Heart left ventricle (tissue), 16 donors: ENCODE measurements at regions not wholly inside any gene's neighbourhood (a gene's known extent, or its start where the extent isn't known, plus 50 kb on each side); places are given as distances from the start of the nearest gene placed in this dataset.
"Not testable (repeated sequence)": the region's sequence is repeated elsewhere in the genome, so short reads cannot be mapped to it uniquely, and the experiment has no call there.

Experiments
- ATAC-seq, 4 donors: fragments of 200-7000 bp; cut with Tn5 transposase; one replicate each; pipeline ENCODE4 v1.9.1; 2020 to 2022; ENCODE audit warnings: moderate library complexity in 4 of 4, mild to moderate bottlenecking in 3 of 4, moderate number of reproducible peaks in 1 of 4
- DNase-seq, 5 donors: peaks; one replicate each; pipeline ENCODE4 v3.0.0-alpha.2; 2020
- H3K27ac ChIP-seq, 12 donors: fragments of 200-600 bp; sonication (generic) in 4 of 12; one replicate each; pipeline versions ENCODE4 v1.5.0 to v1.8.0; 2016 to 2022; ENCODE audit warnings: mild to moderate bottlenecking in 2 of 12
- H3K27me3 ChIP-seq, 9 donors: fragments of 200-600 bp; sonication (generic) in 2 of 9; one replicate each; pipeline versions ENCODE4 v1.5.1 to v1.8.0; 2016 to 2022; ENCODE audit warnings: mild to moderate bottlenecking in 3 of 9
- H3K36me3 ChIP-seq, 9 donors: fragments of 200-600 bp; sonication (generic) in 2 of 9; one replicate each; pipeline versions ENCODE4 v1.5.0 to v1.8.0; 2018 to 2022; ENCODE audit warnings: mild to moderate bottlenecking in 2 of 9
- H3K4me1 ChIP-seq, 12 donors: fragments of 200-600 bp; sonication (generic) in 4 of 12; one replicate each; pipeline versions ENCODE4 v1.5.0 to v1.8.0; 2016 to 2022; ENCODE audit warnings: mild to moderate bottlenecking in 3 of 12
- H3K4me3 ChIP-seq, 12 donors: fragments of 200-600 bp; sonication (generic) in 4 of 12; one replicate each; pipeline versions ENCODE4 v1.5.0 to v1.8.0; 2017 to 2022; ENCODE audit warnings: mild to moderate bottlenecking in 9 of 12, moderate library complexity in 4 of 12
- H3K9me3 ChIP-seq, 12 donors: fragments of 200-600 bp; sonication (generic) in 4 of 12; one replicate each; pipeline versions ENCODE4 v1.5.0 to v1.8.0; 2016 to 2022; ENCODE audit warnings: mild to moderate bottlenecking in 1 of 12
- CTCF ChIP-seq, 12 donors: fragments of 200-600 bp; sonication (generic) in 4 of 12; IDR thresholded peaks; one replicate each; pipeline versions ENCODE4 v1.5.0 to v1.8.0; 2018 to 2022; ENCODE audit warnings: antibody characterized with exemption in 12 of 12, mild to moderate bottlenecking in 5 of 12
- POLR2A ChIP-seq, 2 donors: fragments of 450-650 bp; IDR thresholded peaks; one replicate each; pipeline ENCODE4 v1.6.1; 2017; ENCODE audit warnings: antibody characterized with exemption in 2 of 2, mild to moderate bottlenecking in 2 of 2, moderate library complexity in 2 of 2
- WGBS, 4 donors: extraction: QIAGEN DNeasy Blood & Tissue Kit in 2 of 4; methylation state at CpG; one replicate each; pipeline versions ENCODE4 v1.1.5 to v1.1.7; 2013 to 2018; 5-methylcytosine and 5-hydroxymethylcytosine counted together
- intact Hi-C, 10 donors: fragments of 100-400 bp; cut with DNase I; formaldehyde crosslinking; loops; one replicate each; pipeline versions ENCODE4 v1.11.1 to v1.14.2; 2022
- donor health status: ischemic (EF 13 %, LVEDD 7.1; RV severe dilation, severe dysfunction).
- donor health status: healthy with polysubstance abuse.
- donor health status: DM: no; HTN: yes; CAD: no.
- donor health status: DM: no; HTN: no; CAD: no.
- donor health status: ischemic (EF 25% LVEDD 6.9; RV normal size, moderate dysfunction).
- donor health status: ischemic (EF 25% LVEDD 5.7; RV mildly dilated, moderate dysfunction).
- donor health status: healthy.
- donor health status: DM: yes; HTN: yes; CAD: no.
- donor health status: ischemic (EF 35%, LVEDD 5.7; RV mildly dilated, moderate dysfunction).
- donor health status: nonischemic (EF 11% LVEDD 7.7; RV severe dilation, severe dysfunction).
- donor health status: DM: yes; HTN: yes; CAD: no.
- donor health status: PGD.
- donor health status: ischemic (EF 29% LVEDD 5.4; RV normal size, mild dysfunction).
- donor health status: nonischemic (EF 23%, LVEDD 6.1; RV moderate dilation, normal function).

- WGBS, 4 donors, result 94 to 98% (median 97%) methylated on average over 1 of the region's 1 CpG
Observed at GRCh38 chr5:116951219-116951618, 376.6 kb upstream of the SEMA6A start.

GRCh38 chr5:116947691-116948528 is 373.3 kb upstream of the SEMA6A start:
- Histone ChIP-seq H3K9me3 (peaks cover 0 to 4% (median 0%) of the 10 kb centered on the region in 12 donors), H3K4me1 (peaks cover 0 to 6% (median 0%) of the 10 kb centered on the region in 12 donors), H3K27ac (no peak overlapping the region), H3K36me3 (no peaks in the 10 kb centered on the region), H3K4me3 (no peak overlapping the region), H3K27me3 (no peaks in the 10 kb centered on the region)
- TF ChIP-seq POLR2A (IDR thresholded peaks at IDR 0.05) (no peak), CTCF (IDR thresholded peaks at IDR 0.05) (peak; percentile 54 to 82 (median 72))
- intact Hi-C loops, result loop anchor here (2.0 to 10.0 kb wide), 8 partner anchors 163 to 816 kb away; partner anchors contain the start of gene SEMA6A (in 2 of the 10)
- 68 to 73% (median 70%) methylated on average over 15 of the region's 15 CpGs for WGBS, 4 donors
- ATAC-seq (peak; percentile 81 to 89 (median 88)), DNase-seq (peak; percentile 42 to 68 (median 62))

More at GRCh38 chr5:116951219-116951618, 376.6 kb upstream of the SEMA6A start:
- no peak for ATAC-seq
- H3K27me3 ChIP-seq, result no peaks in the 10 kb centered on the region
- no peak for DNase-seq
- H3K27ac ChIP-seq, result no peak overlapping the region
- peaks cover 0 to 4% (median 0%) of the 10 kb centered on the region in 12 donors for H3K9me3 ChIP-seq
- H3K4me1 ChIP-seq, result no peaks in the 10 kb centered on the region
- intact Hi-C loops, result no loop called here
- H3K36me3 ChIP-seq, result no peaks in the 10 kb centered on the region
- TF ChIP-seq CTCF (IDR thresholded peaks at IDR 0.05) (no peak), POLR2A (IDR thresholded peaks at IDR 0.05) (no peak)
- H3K4me3 ChIP-seq, result no peak overlapping the region

- H3K4me3 ChIP-seq, H3K4me1 ChIP-seq, H3K36me3 ChIP-seq, DNase-seq, H3K27me3 ChIP-seq, ATAC-seq, H3K27ac ChIP-seq, H3K9me3 ChIP-seq: not testable (repeated sequence)
- intact Hi-C loops, result loop anchor here in 9 of 10 donors (5.0 to 10.0 kb wide), 6 partner anchors 161 to 813 kb away; partner anchors contain the start of gene SEMA6A (in 1 of the 9)
- 87 to 92% (median 90%) methylated on average over 17 of the region's 17 CpGs for WGBS, 4 donors
Observed at GRCh38 chr5:116945613-116946382, 371.2 kb upstream of the SEMA6A start.

DNA sequence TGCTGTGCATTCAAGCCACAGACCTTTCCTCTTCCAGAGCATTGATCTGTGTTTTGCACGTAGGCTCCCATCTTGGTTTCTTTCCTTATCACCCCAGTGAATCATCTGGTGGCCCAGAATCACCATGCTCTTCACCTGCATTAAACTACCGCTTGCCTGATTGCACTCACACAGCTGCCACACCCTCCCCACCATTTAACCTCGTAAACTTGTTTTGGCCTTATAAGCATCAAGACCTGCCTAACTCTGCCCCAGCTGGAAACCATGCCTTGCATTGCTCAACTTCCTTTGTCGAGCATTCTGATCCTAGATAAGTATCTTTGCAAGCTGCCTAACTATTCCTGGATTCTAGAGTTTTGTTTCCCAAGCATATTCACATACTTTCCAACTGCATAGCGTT is 369.6 kb upstream of the SEMA6A start:
- Histone ChIP-seq H3K4me1 (peaks cover 0 to 6% (median 0%) of the 10 kb centered on the region in 12 donors), H3K27ac (no peak overlapping the region), H3K9me3 (peaks cover 0 to 4% (median 0%) of the 10 kb centered on the region in 12 donors), H3K36me3 (no peaks in the 10 kb centered on the region), H3K27me3 (no peaks in the 10 kb centered on the region), H3K4me3 (no peak overlapping the region)
- ATAC-seq, result no peak
- 56 to 69% (median 62%) methylated on average over 5 of the region's 5 CpGs for WGBS, 4 donors
- DNase-seq, result no peak
- intact Hi-C loops, result loop anchor here in 3 of 10 donors (10.0 kb wide), 3 partner anchors 159 to 809 kb away; partner anchors contain the start of gene SEMA6A (in 1 of the 3)
- TF ChIP-seq POLR2A (IDR thresholded peaks at IDR 0.05), result no peak
- TF ChIP-seq CTCF (IDR thresholded peaks at IDR 0.05), result no peak
